ENCODE measurements at regions not wholly inside any gene's neighbourhood (a gene's known extent, or its start where the extent isn't known, plus 50 kb on each side); places are given as distances from the start of the nearest gene placed in this dataset.

DNA sequence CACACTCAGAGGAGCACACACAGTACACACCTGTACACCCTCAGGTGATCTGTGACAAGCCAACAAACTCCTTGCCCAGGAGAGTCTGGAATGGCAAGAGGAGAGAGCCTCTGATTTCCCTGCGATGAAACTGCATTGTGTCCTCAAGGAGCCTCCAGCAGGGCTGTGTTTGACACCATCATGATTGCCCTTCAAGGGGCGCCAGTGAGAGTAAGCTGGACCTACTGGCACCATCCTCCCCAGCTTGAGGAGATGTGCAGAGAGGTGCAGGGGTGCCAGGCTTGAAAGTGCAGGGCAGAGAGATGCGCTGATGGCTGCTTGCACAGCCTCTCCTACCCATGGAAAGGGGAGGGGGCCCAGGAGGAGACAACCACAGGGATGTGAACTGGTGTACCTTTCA, 188.8 kb upstream of the CADM1 start:
- Histone ChIP-seq H3K27ac (ENCODE audit: low read length) (no peak overlapping the region), H3K27me3 (ENCODE audit: control insufficient read depth, insufficient read depth) (no peaks in the 10 kb centered on the region), H3K9me3 (ENCODE audit: control insufficient read depth, low read length) (no peaks in the 10 kb centered on the region), H3K4me3 (ENCODE audit: low read length) (no peak overlapping the region), H3K4me1 (ENCODE audit: control insufficient read depth, insufficient read depth, low read length) (no peaks in the 10 kb centered on the region)
- intact Hi-C loops (cut with DNase I), result no loop called here
- 84% methylated on average over 3 of the region's 3 CpGs for WGBS
- DNase-seq (no peak), ATAC-seq (no peak)

DNA sequence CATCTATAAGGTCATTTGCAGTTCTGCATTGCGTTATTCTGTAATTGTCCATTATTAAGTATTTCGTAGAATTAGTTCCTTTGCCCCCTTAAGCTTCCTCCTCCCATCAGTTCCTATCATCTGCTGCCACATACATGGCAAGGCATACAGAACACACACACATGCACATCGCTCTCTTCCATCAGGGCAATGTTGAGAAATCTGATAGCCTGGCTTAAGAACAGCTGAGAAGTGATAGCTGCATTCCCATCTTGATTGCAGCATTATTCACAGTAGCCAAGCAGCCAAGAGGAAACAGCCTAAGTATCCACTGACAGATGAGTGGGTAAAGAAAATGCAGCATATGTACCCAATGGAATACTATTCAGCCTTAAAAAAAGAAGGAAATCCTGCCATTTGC, 186.8 kb upstream of the CADM1 start:
- H3K9me3 ChIP-seq (ENCODE audit: control insufficient read depth, low read length), result no peaks in the 10 kb centered on the region
- intact Hi-C loops (cut with DNase I), result no loop called here
- WGBS, result 79% methylated on average over 3 of the region's 3 CpGs

DNA sequence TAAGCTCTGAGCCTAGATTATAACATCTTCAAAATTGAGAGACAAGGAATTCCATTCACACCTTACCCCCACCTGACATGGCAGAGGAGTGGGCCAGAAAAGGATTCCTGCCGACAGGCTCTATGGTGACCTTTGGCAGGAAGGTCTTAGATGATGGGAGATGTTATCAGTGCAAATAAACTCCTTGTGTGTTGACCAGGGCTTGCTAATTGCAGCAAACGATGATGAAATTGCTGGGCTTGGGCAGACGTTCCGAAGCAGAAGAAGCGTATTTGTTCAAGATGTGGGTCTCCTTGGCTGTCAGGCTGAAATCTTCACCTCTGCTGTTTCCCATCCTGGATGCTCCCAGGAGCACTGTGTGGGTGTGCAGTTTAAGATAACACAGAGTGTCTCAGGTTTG, 183.7 kb upstream of the CADM1 start:
- ATAC-seq (no peak), DNase-seq (no peak)
- no peaks in the 10 kb centered on the region for H3K9me3 ChIP-seq (ENCODE audit: control insufficient read depth, low read length)
- H3K27me3 ChIP-seq (ENCODE audit: control insufficient read depth, insufficient read depth), result no peaks in the 10 kb centered on the region
- H3K4me3 ChIP-seq (ENCODE audit: low read length), result no peak overlapping the region
- H3K27ac ChIP-seq (ENCODE audit: low read length), result no peak overlapping the region
- 62% methylated on average over 5 of the region's 5 CpGs for WGBS
- intact Hi-C loops (cut with DNase I), result no loop called here
- H3K4me1 ChIP-seq (ENCODE audit: control insufficient read depth, insufficient read depth, low read length), result no peaks in the 10 kb centered on the region

More for the DNA sequence above, 186.8 kb upstream of the CADM1 start:
- ATAC-seq (no peak), DNase-seq (no peak)
- no peak overlapping the region for H3K4me3 ChIP-seq (ENCODE audit: low read length)
- H3K27ac ChIP-seq (ENCODE audit: low read length), result no peak overlapping the region
- no peaks in the 10 kb centered on the region for H3K27me3 ChIP-seq (ENCODE audit: control insufficient read depth, insufficient read depth)
- no peaks in the 10 kb centered on the region for H3K4me1 ChIP-seq (ENCODE audit: control insufficient read depth, insufficient read depth, low read length)

DNA sequence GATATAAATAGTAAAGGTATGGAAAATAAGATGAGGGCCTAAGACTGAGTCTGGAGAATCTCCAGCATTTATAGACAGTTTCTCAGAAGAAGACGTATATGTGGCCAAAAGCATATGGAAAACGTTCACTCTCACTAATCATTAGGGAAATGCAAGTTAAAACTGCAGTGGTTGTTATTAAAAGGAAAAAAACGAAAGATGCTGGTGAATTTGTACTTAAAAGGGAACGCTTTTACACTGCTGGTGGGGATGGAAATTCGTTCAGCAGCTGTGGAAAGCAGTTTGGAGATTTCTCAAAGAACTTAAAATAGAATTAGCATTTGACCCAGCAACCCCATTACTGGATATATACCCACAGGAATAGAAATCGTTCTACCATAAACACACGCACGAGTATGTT, 180.5 kb upstream of the CADM1 start:
- Histone ChIP-seq H3K9me3 (ENCODE audit: control insufficient read depth, low read length) (no peaks in the 10 kb centered on the region), H3K27me3 (ENCODE audit: control insufficient read depth, insufficient read depth) (no peaks in the 10 kb centered on the region), H3K27ac (ENCODE audit: low read length) (no peak overlapping the region), H3K4me3 (ENCODE audit: low read length) (no peak overlapping the region), H3K4me1 (ENCODE audit: control insufficient read depth, insufficient read depth, low read length) (no peaks in the 10 kb centered on the region)
- no peak for ATAC-seq
- intact Hi-C loops (cut with DNase I), result no loop called here
- whole genome bisulfite sequencing, result 46% methylated on average over 8 of the region's 8 CpGs
- no peak for DNase-seq

DNA sequence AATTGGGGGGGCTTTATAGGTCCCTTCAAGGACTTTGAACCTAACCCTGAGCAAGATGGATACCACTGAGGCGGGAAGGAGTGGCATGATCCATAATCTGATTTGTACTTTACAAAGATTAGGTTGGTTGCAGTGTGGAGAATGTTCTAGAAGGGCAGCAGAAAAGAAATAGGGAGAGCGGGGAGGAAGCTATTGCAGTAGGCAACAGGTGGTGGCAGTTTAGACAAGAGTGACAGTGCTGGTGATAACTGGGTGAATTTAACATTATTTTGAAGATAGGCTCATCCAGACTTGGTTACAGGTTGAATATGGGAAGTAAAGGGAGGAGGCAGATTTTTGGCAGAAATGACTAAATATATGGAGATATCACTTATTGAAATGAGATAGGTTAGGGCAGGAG, 179.9 kb upstream of the CADM1 start:
- DNase-seq (no peak), ATAC-seq (no peak)
- Histone ChIP-seq H3K9me3 (ENCODE audit: control insufficient read depth, low read length) (no peaks in the 10 kb centered on the region), H3K4me3 (ENCODE audit: low read length) (no peak overlapping the region), H3K27me3 (ENCODE audit: control insufficient read depth, insufficient read depth) (no peaks in the 10 kb centered on the region), H3K27ac (ENCODE audit: low read length) (no peak overlapping the region), H3K4me1 (ENCODE audit: control insufficient read depth, insufficient read depth, low read length) (no peaks in the 10 kb centered on the region)
- intact Hi-C loops (cut with DNase I), result no loop called here
- 95% methylated on average over 2 of the region's 2 CpGs for WGBS

DNA sequence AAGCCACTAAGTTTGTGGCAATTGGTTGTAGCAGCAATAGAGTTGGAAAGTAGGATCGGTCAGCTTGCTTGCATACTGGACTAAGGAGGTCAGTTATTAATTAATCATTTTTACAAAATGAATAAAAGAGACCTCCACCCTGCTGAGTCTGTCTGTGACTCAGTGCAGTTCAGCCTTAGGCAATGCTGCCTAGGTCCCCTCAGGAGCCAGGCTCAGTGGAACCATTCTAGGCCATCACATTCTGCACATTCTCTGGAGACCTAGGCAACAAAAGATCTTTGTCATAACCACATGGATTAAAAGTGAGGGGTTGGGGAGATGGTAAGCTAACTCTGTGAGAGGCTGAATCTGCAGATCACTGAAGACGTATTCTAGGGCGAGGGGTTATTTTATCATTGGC, 178.7 kb upstream of the CADM1 start:
- H3K9me3 ChIP-seq (ENCODE audit: control insufficient read depth, low read length), result no peaks in the 10 kb centered on the region
- no peak overlapping the region for H3K27ac ChIP-seq (ENCODE audit: low read length)
- WGBS, result 74% methylated on average over 3 of the region's 3 CpGs
- no peak overlapping the region for H3K4me3 ChIP-seq (ENCODE audit: low read length)
- DNase-seq (no peak), ATAC-seq (no peak)
- no peaks in the 10 kb centered on the region for H3K27me3 ChIP-seq (ENCODE audit: control insufficient read depth, insufficient read depth)
- intact Hi-C loops (cut with DNase I), result no loop called here
- H3K4me1 ChIP-seq (ENCODE audit: control insufficient read depth, insufficient read depth, low read length), result no peaks in the 10 kb centered on the region

DNA sequence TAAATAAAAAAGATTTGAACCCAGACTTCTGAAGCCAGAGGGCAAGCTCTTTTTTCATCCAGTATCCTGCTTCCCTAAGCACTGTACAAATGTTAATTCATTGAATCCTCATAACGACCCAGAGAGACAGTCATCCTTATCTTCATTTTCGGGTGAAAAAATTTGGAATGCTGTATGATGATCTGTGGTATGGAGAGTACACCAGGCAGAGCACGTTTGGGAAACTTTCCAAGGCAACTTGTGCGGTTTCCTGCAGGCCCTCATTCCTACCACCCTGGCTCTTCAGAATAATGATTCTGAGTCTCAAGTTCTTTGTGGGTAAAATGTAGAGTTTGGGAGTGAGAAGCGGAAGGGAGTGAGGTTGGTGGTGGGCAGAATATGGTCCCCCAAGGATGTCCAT, 177.9 kb upstream of the CADM1 start:
- Histone ChIP-seq H3K27me3 (ENCODE audit: control insufficient read depth, insufficient read depth) (no peaks in the 10 kb centered on the region), H3K27ac (ENCODE audit: low read length) (no peak overlapping the region), H3K9me3 (ENCODE audit: control insufficient read depth, low read length) (no peaks in the 10 kb centered on the region), H3K4me1 (ENCODE audit: control insufficient read depth, insufficient read depth, low read length) (no peaks in the 10 kb centered on the region), H3K4me3 (ENCODE audit: low read length) (no peak overlapping the region)
- DNase-seq (no peak), ATAC-seq (no peak)
- WGBS, result 72% methylated on average over 5 of the region's 5 CpGs
- intact Hi-C loops (cut with DNase I), result no loop called here

DNA sequence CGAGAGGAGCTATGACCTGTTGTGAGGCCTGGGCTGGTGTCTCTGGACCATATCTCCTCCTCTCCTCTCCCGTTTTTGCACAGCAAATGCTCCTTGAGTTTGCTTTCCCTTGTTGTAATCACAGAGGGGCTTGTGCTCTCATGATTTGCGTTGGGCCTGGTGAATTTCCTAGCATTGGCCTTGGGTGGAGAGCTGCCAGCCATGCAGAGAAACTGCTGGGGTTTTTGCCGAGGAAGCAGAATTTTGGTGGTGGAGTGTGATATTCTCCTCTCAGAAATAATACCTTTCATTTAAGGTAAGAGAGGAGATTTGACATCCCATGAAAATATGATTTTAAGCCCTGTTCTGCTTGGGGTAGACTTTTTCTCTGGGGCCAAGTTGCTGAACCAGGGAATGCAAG, 175.7 kb upstream of the CADM1 start:
- no peaks in the 10 kb centered on the region for H3K27me3 ChIP-seq (ENCODE audit: control insufficient read depth, insufficient read depth)
- no peak overlapping the region for H3K4me3 ChIP-seq (ENCODE audit: low read length)
- no peak overlapping the region for H3K27ac ChIP-seq (ENCODE audit: low read length)
- no peaks in the 10 kb centered on the region for H3K9me3 ChIP-seq (ENCODE audit: control insufficient read depth, low read length)
- 74% methylated on average over 4 of the region's 4 CpGs for WGBS
- H3K4me1 ChIP-seq (ENCODE audit: control insufficient read depth, insufficient read depth, low read length), result no peaks in the 10 kb centered on the region
- ATAC-seq (no peak), DNase-seq (no peak)
- intact Hi-C loops (cut with DNase I), result loop anchor here in 1 of 4 donors (10.0 kb wide), 2 partner anchors 175 to 345 kb away; partner anchors contain the start of gene CADM1

DNA sequence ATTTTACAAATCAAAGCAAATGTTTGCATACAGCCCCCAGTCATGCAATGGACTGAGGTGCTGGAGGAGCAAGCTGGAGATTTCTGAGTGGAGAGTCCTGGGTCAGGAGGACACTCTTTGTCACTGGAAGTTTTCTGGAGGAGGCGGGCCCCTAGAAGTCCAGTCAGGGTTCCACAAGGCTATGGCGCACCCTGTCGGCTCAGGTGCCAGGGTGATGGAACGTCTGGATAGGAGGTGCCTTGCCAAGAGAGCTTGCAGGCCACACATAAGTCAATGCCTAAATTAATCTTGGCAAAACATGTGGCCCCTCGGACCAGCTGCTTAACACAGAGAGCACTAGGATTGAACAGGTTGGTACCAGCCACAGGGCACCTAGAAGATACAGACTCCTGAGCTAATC, 174.7 kb upstream of the CADM1 start:
- Histone ChIP-seq H3K4me3 (ENCODE audit: low read length) (no peak overlapping the region), H3K27ac (ENCODE audit: low read length) (no peak overlapping the region), H3K9me3 (ENCODE audit: control insufficient read depth, low read length) (no peaks in the 10 kb centered on the region), H3K27me3 (ENCODE audit: control insufficient read depth, insufficient read depth) (no peaks in the 10 kb centered on the region), H3K4me1 (ENCODE audit: control insufficient read depth, insufficient read depth, low read length) (no peaks in the 10 kb centered on the region)
- ATAC-seq (peak; percentile 47 to 61), DNase-seq (peak in 1 of 3 donors; percentile 64)
- 62% methylated on average over 5 of the region's 5 CpGs for WGBS
- intact Hi-C loops (cut with DNase I), result loop anchor here in 1 of 4 donors (10.0 kb wide), 2 partner anchors 174 to 344 kb away; partner anchors contain the start of gene CADM1

DNA sequence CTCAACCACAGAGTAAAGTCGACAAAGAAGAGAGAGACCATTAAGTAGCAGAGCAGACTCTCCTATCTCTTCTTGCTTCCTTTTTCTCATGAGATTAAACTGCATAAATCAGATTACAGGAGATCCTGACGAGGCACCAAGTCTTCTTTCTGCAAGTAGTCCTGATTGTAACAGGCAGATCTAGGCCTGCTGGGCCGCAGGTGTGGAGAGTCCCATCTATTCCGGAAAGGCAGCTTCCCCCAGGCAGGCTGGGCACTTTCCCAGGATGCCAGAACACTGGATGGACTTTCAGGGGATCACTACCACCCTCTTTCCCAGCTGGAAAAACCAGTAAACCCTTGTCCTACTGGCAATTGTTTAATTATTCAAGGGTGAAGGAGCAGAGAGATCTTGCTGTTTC, 173.0 kb upstream of the CADM1 start:
- DNase-seq, result no peak
- H3K4me1 ChIP-seq (ENCODE audit: control insufficient read depth, insufficient read depth, low read length), result no peaks in the 10 kb centered on the region
- no peak for ATAC-seq
- WGBS, result 83% methylated on average over 4 of the region's 4 CpGs
- H3K4me3 ChIP-seq (ENCODE audit: low read length), result no peak overlapping the region
- no peaks in the 10 kb centered on the region for H3K27me3 ChIP-seq (ENCODE audit: control insufficient read depth, insufficient read depth)
- H3K9me3 ChIP-seq (ENCODE audit: control insufficient read depth, low read length), result no peaks in the 10 kb centered on the region
- intact Hi-C loops (cut with DNase I), result loop anchor here in 1 of 4 donors (10.0 kb wide), 2 partner anchors 172 to 342 kb away; partner anchors contain the start of gene CADM1
- no peak overlapping the region for H3K27ac ChIP-seq (ENCODE audit: low read length)

DNA sequence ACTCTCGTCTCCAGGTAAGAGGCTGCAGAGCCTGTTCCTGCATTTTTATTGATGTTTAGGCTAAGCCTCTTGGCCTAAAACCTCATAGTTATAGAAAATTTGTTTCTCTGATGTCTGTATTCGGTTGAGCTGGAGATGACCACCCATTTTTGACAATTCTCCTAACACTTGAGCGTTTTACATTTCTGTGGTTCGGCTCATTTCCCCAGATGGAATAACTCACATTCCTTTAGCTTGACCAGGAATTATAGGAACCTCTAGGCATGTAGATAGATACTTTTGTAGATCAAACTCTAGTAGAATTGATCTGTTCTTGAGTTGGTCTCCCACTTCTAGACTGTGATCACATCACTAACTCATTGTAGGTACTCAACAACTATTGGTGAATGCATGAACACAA, 172.6 kb upstream of the CADM1 start:
- no peak for ATAC-seq
- WGBS, result 90% methylated on average over 4 of the region's 4 CpGs
- intact Hi-C loops (cut with DNase I), result loop anchor here in 1 of 4 donors (10.0 kb wide), 2 partner anchors 172 to 342 kb away; partner anchors contain the start of gene CADM1

DNA sequence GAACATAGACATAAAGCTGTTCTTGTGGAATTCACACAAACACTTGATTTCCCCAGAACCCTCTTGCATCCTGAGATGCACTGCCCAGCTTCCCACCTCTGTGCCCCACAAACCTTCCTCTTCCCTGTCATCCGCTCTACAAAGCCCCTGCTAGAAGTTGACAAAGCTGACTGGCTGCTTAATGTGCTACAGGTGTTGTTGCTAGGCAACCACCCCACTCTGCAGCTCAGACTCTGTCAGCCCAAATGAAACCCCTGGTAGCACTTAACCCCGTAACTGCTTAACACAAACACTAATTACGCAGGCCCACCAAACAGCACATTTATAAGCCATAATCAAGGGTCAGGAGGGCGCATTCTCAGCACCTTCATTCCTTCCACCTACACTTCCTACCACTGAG, 172.0 kb upstream of the CADM1 start:
- intact Hi-C loops (cut with DNase I), result loop anchor here in 1 of 4 donors (10.0 kb wide), 2 partner anchors 171 to 341 kb away; partner anchors contain the start of gene CADM1
- no peaks in the 10 kb centered on the region for H3K9me3 ChIP-seq (ENCODE audit: control insufficient read depth, low read length)
- DNase-seq, result no peak
- H3K27ac ChIP-seq (ENCODE audit: low read length), result no peak overlapping the region
- ATAC-seq, result no peak
- no peaks in the 10 kb centered on the region for H3K27me3 ChIP-seq (ENCODE audit: control insufficient read depth, insufficient read depth)
- H3K4me1 ChIP-seq (ENCODE audit: control insufficient read depth, insufficient read depth, low read length), result no peaks in the 10 kb centered on the region
- WGBS, result 90% methylated on average over 4 of the region's 4 CpGs
- H3K4me3 ChIP-seq (ENCODE audit: low read length), result no peak overlapping the region

More for the DNA sequence above, 172.6 kb upstream of the CADM1 start:
- no peak overlapping the region for H3K4me3 ChIP-seq (ENCODE audit: low read length)
- no peak overlapping the region for H3K27ac ChIP-seq (ENCODE audit: low read length)
- no peaks in the 10 kb centered on the region for H3K9me3 ChIP-seq (ENCODE audit: control insufficient read depth, low read length)
- H3K27me3 ChIP-seq (ENCODE audit: control insufficient read depth, insufficient read depth), result no peaks in the 10 kb centered on the region
- no peaks in the 10 kb centered on the region for H3K4me1 ChIP-seq (ENCODE audit: control insufficient read depth, insufficient read depth, low read length)
- DNase-seq, result no peak

Data from right cardiac atrium (tissue), 5 donors.